Activated T-helper 1 cell treated with Interleukin-2 at 50 U/mL for 16 hours (primary cell): ENCODE measurements at regions not wholly inside any gene's neighbourhood (a gene's known extent, or its start where the extent isn't known, plus 50 kb on each side); places are given as distances from the start of the nearest gene placed in this dataset.

Experiments
- DNase-seq: peaks from one replicate; pipeline ENCODE4 v3.0.0-alpha.2; 2020; ENCODE audit warnings: low read depth

- DNase-seq: no peak
Measured at GRCh38 chr5:39880985-39881384, 456.2 kb upstream of the DAB2 start.

- no peak for DNase-seq
Measured at GRCh38 chr5:39877479-39877878, 452.7 kb upstream of the DAB2 start.

- DNase-seq: no peak
Measured at GRCh38 chr5:39876146-39876545, 451.4 kb upstream of the DAB2 start.

GRCh38 chr5:39870137-39870536 lies 445.4 kb upstream of the DAB2 start:
- no peak for DNase-seq

- no peak for DNase-seq
Measured at GRCh38 chr5:39869396-39869795, 444.6 kb upstream of the DAB2 start.

GRCh38 chr5:39867923-39868322 lies 443.1 kb upstream of the DAB2 start:
- DNase-seq: no peak

GRCh38 chr5:39863926-39864552 lies 439.3 kb upstream of the DAB2 start:
- DNase-seq: no peak

GRCh38 chr5:39857041-39857440 lies 432.3 kb upstream of the DAB2 start:
- DNase-seq: no peak

GRCh38 chr5:39854771-39855410 lies 430.1 kb upstream of the DAB2 start:
- DNase-seq: no peak

GRCh38 chr5:39850291-39850690 lies 425.5 kb upstream of the DAB2 start:
- DNase-seq: no peak

- no peak for DNase-seq
Measured at GRCh38 chr5:39846144-39846543, 421.4 kb upstream of the DAB2 start.

GRCh38 chr5:39843767-39844166 lies 419.0 kb upstream of the DAB2 start:
- no peak for DNase-seq

GRCh38 chr5:39835371-39835770 lies 410.6 kb upstream of the DAB2 start:
- DNase-seq: no peak

GRCh38 chr5:39829441-39829840 lies 404.7 kb upstream of the DAB2 start:
- no peak for DNase-seq

- DNase-seq: no peak
Measured at GRCh38 chr5:39826051-39826450, 401.3 kb upstream of the DAB2 start.

GRCh38 chr5:39825301-39825700 lies 400.5 kb upstream of the DAB2 start:
- DNase-seq: no peak

GRCh38 chr5:39822020-39822419 lies 397.2 kb upstream of the DAB2 start:
- no peak for DNase-seq

GRCh38 chr5:39816866-39817265 lies 392.1 kb upstream of the DAB2 start:
- DNase-seq: no peak

GRCh38 chr5:39816156-39816845 lies 391.5 kb upstream of the DAB2 start:
- DNase-seq: no peak

GRCh38 chr5:39815711-39816110 lies 390.9 kb upstream of the DAB2 start:
- DNase-seq: no peak

GRCh38 chr5:39811381-39811780 lies 386.6 kb upstream of the DAB2 start:
- no peak for DNase-seq

GRCh38 chr5:39808656-39809055 lies 383.9 kb upstream of the DAB2 start:
- DNase-seq: no peak

- DNase-seq: no peak
Measured at GRCh38 chr5:39801306-39801705, 376.5 kb upstream of the DAB2 start.
